Mucosa of descending colon (tissue), 3 donors: ENCODE measurements at regions not wholly inside any gene's neighbourhood (a gene's known extent, or its start where the extent isn't known, plus 50 kb on each side); places are given as distances from the start of the nearest gene placed in this dataset.
"Not testable (repeated sequence)": the region's sequence is repeated elsewhere in the genome, so short reads cannot be mapped to it uniquely, and the experiment has no call there.

Source experiments
- ATAC-seq: fragments of 200-7000 bp; cut with Tn5 transposase; one replicate; pipeline ENCODE4 v1.9.1; 2020; ENCODE audit warnings: mild to moderate bottlenecking, moderate library complexity
- DNase-seq, 3 donors: peaks; one replicate each; pipeline ENCODE4 v3.0.0-alpha.2; 2020
- H3K36me3 ChIP-seq: fragments of 200-600 bp; one replicate; pipeline ENCODE4 v1.8.0; 2021; ENCODE audit warnings: low read depth, mild to moderate bottlenecking
- H3K4me1 ChIP-seq: fragments of 200-600 bp; one replicate; pipeline ENCODE4 v1.8.0; 2021; ENCODE audit warnings: low read depth, mild to moderate bottlenecking
- H3K4me3 ChIP-seq: fragments of 200-600 bp; one replicate; pipeline ENCODE4 v1.8.0; 2021; ENCODE audit warnings: mild to moderate bottlenecking
- H3K9me3 ChIP-seq: fragments of 200-600 bp; one replicate; pipeline ENCODE4 v1.8.0; 2021; ENCODE audit warnings: mild to moderate bottlenecking
- CTCF ChIP-seq: fragments of 200-600 bp; IDR thresholded peaks from one replicate; pipeline ENCODE4 v1.8.0; 2022; ENCODE audit warnings: antibody characterized with exemption, mild to moderate bottlenecking
- intact Hi-C, 2 donors: fragments of 100-400 bp; cut with DNase I in 1 of 2; cut with micrococcal nuclease in 1 of 2; formaldehyde crosslinking; loops; one replicate each; pipeline versions ENCODE4 v1.11.0 to v1.11.1; 2022; cut with DNase I, micrococcal nuclease
- donor health status: DM: no; HTN: no; CAD: no; lungs with moderate emphysema.
- donor health status: DM: no; HTN: no; CAD: no.
- donor health status: DM: no; HTN: yes; CAD: no.

- Histone ChIP-seq H3K36me3 (no peaks in the 10 kb centered on the region), H3K4me3 (no peak overlapping the region), H3K9me3 (no peaks in the 10 kb centered on the region), H3K4me1 (no peaks in the 10 kb centered on the region)
- intact Hi-C loops: no loop called here
- peak; percentile 23 for ATAC-seq
- TF ChIP-seq CTCF: no peak
- no peak for DNase-seq
Observed at GRCh38 chr9:108035487-108035886, 545.9 kb upstream of the KLF4 start.

GRCh38 chr9:108033976-108034964 is 544.7 kb upstream of the KLF4 start:
- intact Hi-C loops: no loop called here
- Histone ChIP-seq H3K9me3 (no peaks in the 10 kb centered on the region), H3K4me1 (no peaks in the 10 kb centered on the region), H3K36me3 (no peaks in the 10 kb centered on the region), H3K4me3 (no peak overlapping the region)
- ATAC-seq: no peak
- no peak for TF ChIP-seq CTCF
- no peak for DNase-seq

- intact Hi-C loops, ATAC-seq, H3K9me3 ChIP-seq, H3K36me3 ChIP-seq, H3K4me3 ChIP-seq, H3K4me1 ChIP-seq: not testable (repeated sequence)
- peak; percentile 67 to 73 (median 70) for DNase-seq
Observed at GRCh38 chr9:108032079-108032478, 542.5 kb upstream of the KLF4 start.

- ATAC-seq, H3K4me1 ChIP-seq, intact Hi-C loops, H3K9me3 ChIP-seq, DNase-seq, H3K4me3 ChIP-seq, H3K36me3 ChIP-seq: not testable (repeated sequence)
Observed at GRCh38 chr9:108031221-108031620, 541.7 kb upstream of the KLF4 start.

- H3K4me1 ChIP-seq, ATAC-seq, H3K36me3 ChIP-seq, H3K9me3 ChIP-seq, DNase-seq, intact Hi-C loops, H3K4me3 ChIP-seq: not testable (repeated sequence)
Observed at GRCh38 chr9:108026718-108027117, 537.1 kb upstream of the KLF4 start.

GRCh38 chr9:108024604-108025003 is 535.0 kb upstream of the KLF4 start:
- TF ChIP-seq CTCF: no peak
- ATAC-seq: no peak
- no peaks in the 10 kb centered on the region for H3K4me1 ChIP-seq
- no peak overlapping the region for H3K4me3 ChIP-seq
- H3K36me3 ChIP-seq: no peaks in the 10 kb centered on the region
- DNase-seq: no peak
- intact Hi-C loops: no loop called here
- H3K9me3 ChIP-seq: no peaks in the 10 kb centered on the region

GRCh38 chr9:108022246-108022935 is 532.8 kb upstream of the KLF4 start:
- no peak for TF ChIP-seq CTCF
- DNase-seq (no peak), ATAC-seq (no peak)
- Histone ChIP-seq H3K4me1 (no peaks in the 10 kb centered on the region), H3K9me3 (no peaks in the 10 kb centered on the region), H3K4me3 (no peak overlapping the region), H3K36me3 (no peaks in the 10 kb centered on the region)
- intact Hi-C loops: no loop called here
